ENCODE measurements at regions not wholly inside any gene's neighbourhood (a gene's known extent, or its start where the extent isn't known, plus 50 kb on each side); places are given as distances from the start of the nearest gene placed in this dataset.

DNA sequence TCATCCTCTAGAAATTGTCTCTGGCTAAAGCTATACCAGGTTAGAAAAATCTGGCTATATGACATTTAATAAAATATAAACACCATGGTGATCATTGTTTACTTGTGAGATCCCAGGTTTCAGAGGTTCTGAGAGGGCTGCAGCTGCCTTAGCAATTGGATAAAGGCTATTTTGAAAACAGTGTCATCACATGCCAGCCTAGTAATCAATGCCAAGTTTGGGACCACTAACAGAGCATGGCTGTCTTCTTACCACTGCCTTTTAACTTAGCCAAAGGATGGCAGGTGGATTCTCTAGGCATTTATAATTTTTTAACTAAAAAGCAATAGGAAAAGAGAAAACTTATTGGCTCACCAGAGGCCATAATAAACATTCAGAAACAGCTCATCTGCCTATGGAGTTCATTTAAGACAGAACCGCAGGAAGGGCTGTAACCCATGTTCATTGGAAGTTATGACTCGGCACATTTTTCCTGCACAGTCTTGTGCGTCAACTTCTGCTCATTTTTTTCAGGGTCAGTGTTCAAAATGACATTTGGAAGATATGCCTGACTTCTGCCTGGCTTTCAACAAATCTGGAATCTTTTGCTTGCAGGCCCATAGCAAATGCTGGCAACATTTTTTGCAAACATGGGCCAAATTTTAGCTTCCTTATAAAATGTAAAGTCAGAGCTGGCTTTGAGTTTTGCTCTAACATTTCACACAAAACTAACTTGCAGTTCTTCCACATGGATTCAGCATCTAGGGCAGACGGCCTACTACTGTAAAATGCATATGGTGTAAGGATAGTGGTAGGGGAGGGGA is 476.0 kb upstream of the TBL1XR1 start:
- DNase-seq = no peak
- no peak overlapping the region for H3K4me3 ChIP-seq
- intact Hi-C loops (cut with DNase I; ENCODE audit: low total_unique reads) (no loop called here), in situ Hi-C loops (cut with MboI; ENCODE audit: low sequenced_read_pairs in 4 of 4) (no loop called here)
- H3K27ac ChIP-seq = no peak overlapping the region
- H3K9me3 ChIP-seq = no peaks in the 10 kb centered on the region
- no peak for TF ChIP-seq POLR2A (IDR thresholded peaks at IDR 0.05)
- TF ChIP-seq, protein P1, sequence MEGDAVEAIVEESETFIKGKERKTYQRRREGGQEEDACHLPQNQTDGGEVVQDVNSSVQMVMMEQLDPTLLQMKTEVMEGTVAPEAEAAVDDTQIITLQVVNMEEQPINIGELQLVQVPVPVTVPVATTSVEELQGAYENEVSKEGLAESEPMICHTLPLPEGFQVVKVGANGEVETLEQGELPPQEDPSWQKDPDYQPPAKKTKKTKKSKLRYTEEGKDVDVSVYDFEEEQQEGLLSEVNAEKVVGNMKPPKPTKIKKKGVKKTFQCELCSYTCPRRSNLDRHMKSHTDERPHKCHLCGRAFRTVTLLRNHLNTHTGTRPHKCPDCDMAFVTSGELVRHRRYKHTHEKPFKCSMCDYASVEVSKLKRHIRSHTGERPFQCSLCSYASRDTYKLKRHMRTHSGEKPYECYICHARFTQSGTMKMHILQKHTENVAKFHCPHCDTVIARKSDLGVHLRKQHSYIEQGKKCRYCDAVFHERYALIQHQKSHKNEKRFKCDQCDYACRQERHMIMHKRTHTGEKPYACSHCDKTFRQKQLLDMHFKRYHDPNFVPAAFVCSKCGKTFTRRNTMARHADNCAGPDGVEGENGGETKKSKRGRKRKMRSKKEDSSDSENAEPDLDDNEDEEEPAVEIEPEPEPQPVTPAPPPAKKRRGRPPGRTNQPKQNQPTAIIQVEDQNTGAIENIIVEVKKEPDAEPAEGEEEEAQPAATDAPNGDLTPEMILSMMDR (IDR thresholded peaks at IDR 0.05 in 4 of 5, conservative IDR thresholded peaks at IDR 0.05 in 1 of 5) = no peak
- H3K27me3 ChIP-seq = no peaks in the 10 kb centered on the region
- peak in 1 of 2 donors; percentile 39 for ATAC-seq
- H3K4me1 ChIP-seq = peaks cover 15 to 17% of the 10 kb centered on the region in 2 donors
- no peaks in the 10 kb centered on the region for H3K36me3 ChIP-seq

GRCh38 chr3:177674186-177674585 is 476.9 kb upstream of the TBL1XR1 start:
- Histone ChIP-seq H3K36me3 (no peaks in the 10 kb centered on the region), H3K4me1 (peaks cover 15 to 17% of the 10 kb centered on the region in 2 donors), H3K27me3 (no peaks in the 10 kb centered on the region), H3K27ac (no peak overlapping the region), H3K9me3 (no peaks in the 10 kb centered on the region), H3K4me3 (no peak overlapping the region)
- no peak for DNase-seq
- intact Hi-C loops (cut with DNase I; ENCODE audit: low total_unique reads) = no loop called here
- in situ Hi-C loops (cut with MboI; ENCODE audit: low sequenced_read_pairs in 4 of 4) = no loop called here
- ATAC-seq = no peak
- TF ChIP-seq, protein P1 (IDR thresholded peaks at IDR 0.05 in 4 of 5, conservative IDR thresholded peaks at IDR 0.05 in 1 of 5) = no peak
- no peak for TF ChIP-seq POLR2A (IDR thresholded peaks at IDR 0.05)

- DNase-seq = no peak
- no peak for ATAC-seq
- no peaks in the 10 kb centered on the region for H3K27me3 ChIP-seq
- intact Hi-C loops (cut with DNase I; ENCODE audit: low total_unique reads) (no loop called here), in situ Hi-C loops (cut with MboI; ENCODE audit: low sequenced_read_pairs in 4 of 4) (no loop called here)
- H3K4me1 ChIP-seq = peaks cover 15 to 17% of the 10 kb centered on the region in 2 donors
- no peak overlapping the region for H3K27ac ChIP-seq
- TF ChIP-seq, protein P1 (IDR thresholded peaks at IDR 0.05 in 4 of 5, conservative IDR thresholded peaks at IDR 0.05 in 1 of 5) = no peak
- TF ChIP-seq POLR2A (IDR thresholded peaks at IDR 0.05) = no peak
- no peaks in the 10 kb centered on the region for H3K36me3 ChIP-seq
- H3K9me3 ChIP-seq = no peaks in the 10 kb centered on the region
- H3K4me3 ChIP-seq = no peak overlapping the region
These were observed 478.9 kb upstream of the TBL1XR1 start for GRCh38 chr3:177676148-177676547.

GRCh38 chr3:177676947-177677587 is 479.8 kb upstream of the TBL1XR1 start:
- no peaks in the 10 kb centered on the region for H3K27me3 ChIP-seq
- intact Hi-C loops (cut with DNase I; ENCODE audit: low total_unique reads) = no loop called here
- H3K9me3 ChIP-seq = no peaks in the 10 kb centered on the region
- peaks cover 15 to 17% of the 10 kb centered on the region in 2 donors for H3K4me1 ChIP-seq
- DNase-seq (no peak), ATAC-seq (no peak)
- H3K4me3 ChIP-seq = no peak overlapping the region
- in situ Hi-C loops (cut with MboI; ENCODE audit: low sequenced_read_pairs in 4 of 4) = no loop called here
- no peaks in the 10 kb centered on the region for H3K36me3 ChIP-seq
- H3K27ac ChIP-seq = no peak overlapping the region
- TF ChIP-seq POLR2A (IDR thresholded peaks at IDR 0.05) = no peak
- TF ChIP-seq, protein P1 (IDR thresholded peaks at IDR 0.05 in 4 of 5, conservative IDR thresholded peaks at IDR 0.05 in 1 of 5) = no peak
